ENCODE measurements at regions not wholly inside any gene's neighbourhood (a gene's known extent, or its start where the extent isn't known, plus 50 kb on each side); places are given as distances from the start of the nearest gene placed in this dataset.

DNA sequence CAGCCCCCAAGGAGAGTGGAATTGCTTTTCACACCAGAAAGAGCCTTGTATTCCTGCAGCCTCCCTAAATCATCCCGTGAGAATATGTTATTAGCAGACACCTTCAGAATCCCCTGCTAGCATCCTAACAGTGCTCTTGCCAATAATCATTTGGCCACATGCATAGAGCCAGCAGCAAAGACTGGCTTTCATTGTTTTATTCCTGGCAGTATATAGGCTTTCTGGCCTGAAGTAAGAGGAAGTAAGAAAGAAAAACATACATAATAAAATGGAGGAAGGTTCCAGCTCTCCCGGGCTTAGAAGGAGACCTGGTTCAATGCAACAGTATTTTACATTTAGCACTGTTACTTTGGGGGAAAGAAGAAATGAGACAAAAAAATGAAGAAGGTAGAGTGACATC, 176.7 kb upstream of the ATF7IP start:
- no peak overlapping the region for H3K4me3 ChIP-seq (ENCODE audit: low read depth, low read length)
- TF ChIP-seq, protein P1, sequence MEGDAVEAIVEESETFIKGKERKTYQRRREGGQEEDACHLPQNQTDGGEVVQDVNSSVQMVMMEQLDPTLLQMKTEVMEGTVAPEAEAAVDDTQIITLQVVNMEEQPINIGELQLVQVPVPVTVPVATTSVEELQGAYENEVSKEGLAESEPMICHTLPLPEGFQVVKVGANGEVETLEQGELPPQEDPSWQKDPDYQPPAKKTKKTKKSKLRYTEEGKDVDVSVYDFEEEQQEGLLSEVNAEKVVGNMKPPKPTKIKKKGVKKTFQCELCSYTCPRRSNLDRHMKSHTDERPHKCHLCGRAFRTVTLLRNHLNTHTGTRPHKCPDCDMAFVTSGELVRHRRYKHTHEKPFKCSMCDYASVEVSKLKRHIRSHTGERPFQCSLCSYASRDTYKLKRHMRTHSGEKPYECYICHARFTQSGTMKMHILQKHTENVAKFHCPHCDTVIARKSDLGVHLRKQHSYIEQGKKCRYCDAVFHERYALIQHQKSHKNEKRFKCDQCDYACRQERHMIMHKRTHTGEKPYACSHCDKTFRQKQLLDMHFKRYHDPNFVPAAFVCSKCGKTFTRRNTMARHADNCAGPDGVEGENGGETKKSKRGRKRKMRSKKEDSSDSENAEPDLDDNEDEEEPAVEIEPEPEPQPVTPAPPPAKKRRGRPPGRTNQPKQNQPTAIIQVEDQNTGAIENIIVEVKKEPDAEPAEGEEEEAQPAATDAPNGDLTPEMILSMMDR (IDR thresholded peaks at IDR 0.05; ENCODE audit: borderline replicate concordance, insufficient read depth, low read depth, low read length): no peak

DNA sequence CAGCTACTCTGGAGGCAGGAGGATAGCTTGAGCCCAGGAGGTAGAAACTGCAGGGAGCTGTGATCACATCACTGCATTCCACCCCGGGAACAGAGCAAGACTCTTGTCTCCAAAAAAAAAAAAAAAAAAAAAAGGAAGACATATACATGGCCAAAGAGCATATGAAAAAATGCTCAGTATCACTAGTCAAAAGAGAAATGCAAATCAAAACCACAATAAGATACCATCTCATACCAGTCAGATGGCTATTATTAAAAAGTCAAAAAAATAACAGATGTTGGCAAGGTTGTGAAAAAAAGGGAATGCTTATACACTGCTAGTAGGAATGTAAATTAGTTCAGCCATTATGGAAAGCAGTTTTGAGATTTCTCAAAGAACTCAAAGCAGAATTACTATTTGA, 174.8 kb upstream of the ATF7IP start:
- TF ChIP-seq, protein P1 (IDR thresholded peaks at IDR 0.05; ENCODE audit: borderline replicate concordance, insufficient read depth, low read depth, low read length): no peak
- H3K4me3 ChIP-seq (ENCODE audit: low read depth, low read length): no peak overlapping the region

DNA sequence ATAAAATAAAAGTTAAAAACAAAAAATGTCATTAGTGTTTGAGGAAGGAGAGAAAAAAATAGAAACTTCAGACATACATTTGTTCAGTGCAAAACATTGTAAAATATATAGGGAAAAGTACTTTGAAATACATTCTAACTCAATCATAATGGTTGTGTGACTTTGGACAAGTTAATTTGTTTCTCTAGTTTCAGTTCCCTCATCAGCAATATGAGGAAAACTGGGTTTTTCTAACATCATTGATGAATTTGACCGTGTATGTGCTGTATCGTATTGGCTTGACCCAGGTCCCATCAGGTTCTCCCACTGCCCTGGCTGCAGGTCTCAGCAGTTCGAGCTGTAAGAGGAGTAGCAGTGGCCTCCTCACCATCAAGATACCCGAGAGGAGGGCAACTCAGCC, 173.9 kb upstream of the ATF7IP start:
- TF ChIP-seq, protein P1 (IDR thresholded peaks at IDR 0.05; ENCODE audit: borderline replicate concordance, insufficient read depth, low read depth, low read length): no peak

DNA sequence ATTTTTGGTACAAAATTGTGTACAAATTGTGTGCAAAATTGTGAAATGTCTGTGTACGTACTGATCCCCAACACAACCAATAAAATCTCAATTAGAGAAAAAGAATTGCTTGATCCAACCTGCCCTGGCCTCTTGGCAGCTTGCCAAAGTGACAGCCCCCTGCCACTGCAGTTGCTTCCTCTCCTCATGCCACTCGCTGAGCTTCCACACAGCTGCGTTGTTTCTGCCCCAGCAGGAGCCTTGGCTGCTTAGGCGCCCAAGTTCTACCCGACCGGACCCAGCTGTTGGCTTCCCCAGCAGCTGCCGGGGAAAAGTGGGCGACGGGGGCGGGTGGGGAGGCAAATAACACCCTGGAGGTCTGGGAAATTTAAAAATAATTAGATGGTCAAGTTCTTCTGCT, 171.8 kb upstream of the ATF7IP start:
- no peak overlapping the region for H3K4me3 ChIP-seq (ENCODE audit: low read depth, low read length)
- TF ChIP-seq, protein P1 (IDR thresholded peaks at IDR 0.05; ENCODE audit: borderline replicate concordance, insufficient read depth, low read depth, low read length): no peak

More for the DNA sequence above, 173.9 kb upstream of the ATF7IP start:
- no peak overlapping the region for H3K4me3 ChIP-seq (ENCODE audit: low read depth, low read length)

DNA sequence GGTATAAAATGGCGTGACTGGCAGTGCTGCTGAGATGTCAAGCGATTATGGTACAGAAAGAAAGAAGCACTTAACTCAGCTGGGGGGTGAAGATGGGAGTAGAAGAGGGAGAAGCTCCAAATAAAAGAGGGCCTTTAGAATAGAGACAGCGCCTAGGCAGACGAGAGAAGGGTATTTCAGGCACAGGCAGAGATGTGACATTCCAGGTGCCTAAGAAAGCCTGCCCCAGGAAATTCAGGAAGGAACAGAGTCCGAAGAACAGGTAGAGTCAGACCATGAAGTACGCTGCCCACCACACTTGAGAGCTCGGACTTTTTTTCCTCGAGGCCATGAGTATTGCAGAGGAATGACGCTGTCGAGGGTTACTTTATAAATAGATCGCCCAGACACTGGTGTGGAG, 170.9 kb upstream of the ATF7IP start:
- H3K4me3 ChIP-seq (ENCODE audit: low read depth, low read length): no peak overlapping the region
- TF ChIP-seq, protein P1 (IDR thresholded peaks at IDR 0.05; ENCODE audit: borderline replicate concordance, insufficient read depth, low read depth, low read length): no peak

DNA sequence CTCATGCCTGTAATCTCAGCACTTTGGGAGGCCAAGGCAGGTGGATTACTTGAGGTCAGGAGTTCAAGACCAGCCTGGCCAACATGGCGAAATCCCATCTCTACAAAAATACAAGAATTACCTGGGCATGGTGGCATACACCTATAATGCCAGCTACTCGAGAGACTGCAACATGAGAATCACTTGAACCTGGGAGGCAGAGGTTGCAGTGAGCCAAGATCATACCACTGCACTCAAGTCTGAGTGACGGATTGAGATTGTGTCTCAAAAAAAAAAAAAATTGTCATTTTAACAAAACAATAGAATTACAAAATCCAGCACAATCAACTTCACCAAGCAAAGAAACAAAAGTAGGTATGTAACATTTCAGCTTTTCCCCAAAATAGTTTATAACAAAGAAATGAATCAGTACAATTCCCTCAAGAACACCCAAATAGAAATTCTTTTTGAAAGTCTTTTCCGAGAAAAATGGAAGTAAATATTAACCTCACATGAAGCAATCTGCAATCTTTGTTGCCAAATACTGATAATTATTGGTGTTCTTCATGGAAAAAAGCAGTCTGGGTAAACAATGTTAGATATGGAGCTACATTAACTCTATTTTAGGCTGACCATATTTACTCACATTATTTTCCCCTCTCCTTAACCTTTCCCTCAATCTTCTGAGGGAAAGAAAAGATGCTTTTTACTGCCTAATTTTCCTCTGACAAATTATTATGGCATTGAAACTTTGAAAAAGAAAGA, 165.9 kb upstream of the ATF7IP start:
- no peak overlapping the region for H3K4me3 ChIP-seq (ENCODE audit: low read depth, low read length)
- TF ChIP-seq, protein P1 (IDR thresholded peaks at IDR 0.05; ENCODE audit: borderline replicate concordance, insufficient read depth, low read depth, low read length): no peak

DNA sequence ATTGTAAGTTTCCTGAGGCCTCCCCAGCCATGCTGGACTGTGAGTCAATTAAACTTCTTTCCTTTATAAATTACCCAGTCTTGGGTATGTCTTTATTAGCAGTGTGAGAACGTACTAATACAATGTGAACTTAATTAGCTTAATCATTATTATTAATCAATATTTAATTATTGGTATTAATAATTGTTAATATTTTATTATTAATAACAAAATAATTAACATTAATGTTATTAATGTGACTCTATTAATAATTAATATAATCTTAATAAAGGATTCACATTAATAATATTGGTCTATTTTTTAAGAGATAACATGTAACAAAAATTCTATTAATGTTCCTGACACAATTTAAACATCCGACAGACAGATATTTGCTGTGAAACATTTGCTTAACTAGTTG, 164.9 kb upstream of the ATF7IP start:
- H3K4me3 ChIP-seq (ENCODE audit: low read depth, low read length): no peak overlapping the region
- TF ChIP-seq, protein P1 (IDR thresholded peaks at IDR 0.05; ENCODE audit: borderline replicate concordance, insufficient read depth, low read depth, low read length): no peak
